ENCODE measurements at regions not wholly inside any gene's neighbourhood (a gene's known extent, or its start where the extent isn't known, plus 50 kb on each side); places are given as distances from the start of the nearest gene placed in this dataset.
"Not testable (repeated sequence)": the region's sequence is repeated elsewhere in the genome, so short reads cannot be mapped to it uniquely, and the experiment has no call there.

- Histone ChIP-seq H3K36me3 (ENCODE audit: low read length) (no peaks in the 10 kb centered on the region), H3K9ac (ENCODE audit: low read length) (no peak overlapping the region), H3K27me3 (ENCODE audit: low read length) (no peaks in the 10 kb centered on the region), H3K9me2 (replicated peaks; ENCODE audit: insufficient read depth, low read length) (no peaks in the 10 kb centered on the region), H2AFZ (ENCODE audit: low read depth, low read length, severe bottlenecking) (no peak overlapping the region), H4K20me1 (ENCODE audit: low read depth, low read length) (no peaks in the 10 kb centered on the region), H3K4me2 (ENCODE audit: low read depth, low read length, poor library complexity, severe bottlenecking) (no peak overlapping the region), H3K27ac (ENCODE audit: low read depth, low read length) (no peak overlapping the region), H3K9me3 (ENCODE audit: insufficient read depth, low read length) (no peaks in the 10 kb centered on the region), H3F3A (ENCODE audit: insufficient read depth) (no peaks in the 10 kb centered on the region), H3K4me3 (ENCODE audit: insufficient read depth, low read length, poor library complexity, severe bottlenecking) (no peak overlapping the region), H3K79me2 (ENCODE audit: insufficient read depth, low read length) (no peaks in the 10 kb centered on the region)
- TF ChIP-seq, protein P1, sequence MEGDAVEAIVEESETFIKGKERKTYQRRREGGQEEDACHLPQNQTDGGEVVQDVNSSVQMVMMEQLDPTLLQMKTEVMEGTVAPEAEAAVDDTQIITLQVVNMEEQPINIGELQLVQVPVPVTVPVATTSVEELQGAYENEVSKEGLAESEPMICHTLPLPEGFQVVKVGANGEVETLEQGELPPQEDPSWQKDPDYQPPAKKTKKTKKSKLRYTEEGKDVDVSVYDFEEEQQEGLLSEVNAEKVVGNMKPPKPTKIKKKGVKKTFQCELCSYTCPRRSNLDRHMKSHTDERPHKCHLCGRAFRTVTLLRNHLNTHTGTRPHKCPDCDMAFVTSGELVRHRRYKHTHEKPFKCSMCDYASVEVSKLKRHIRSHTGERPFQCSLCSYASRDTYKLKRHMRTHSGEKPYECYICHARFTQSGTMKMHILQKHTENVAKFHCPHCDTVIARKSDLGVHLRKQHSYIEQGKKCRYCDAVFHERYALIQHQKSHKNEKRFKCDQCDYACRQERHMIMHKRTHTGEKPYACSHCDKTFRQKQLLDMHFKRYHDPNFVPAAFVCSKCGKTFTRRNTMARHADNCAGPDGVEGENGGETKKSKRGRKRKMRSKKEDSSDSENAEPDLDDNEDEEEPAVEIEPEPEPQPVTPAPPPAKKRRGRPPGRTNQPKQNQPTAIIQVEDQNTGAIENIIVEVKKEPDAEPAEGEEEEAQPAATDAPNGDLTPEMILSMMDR (IDR thresholded peaks at IDR 0.05; ENCODE audit: insufficient read depth, low read length, poor library complexity, severe bottlenecking): no peak
- no peak for TF ChIP-seq EZH2phosphoT487 (conservative IDR thresholded peaks at IDR 0.05; ENCODE audit: low read length)
Measured at GRCh38 chr10:53331460-53331859, 558.9 kb upstream of the MBL2 start.

DNA sequence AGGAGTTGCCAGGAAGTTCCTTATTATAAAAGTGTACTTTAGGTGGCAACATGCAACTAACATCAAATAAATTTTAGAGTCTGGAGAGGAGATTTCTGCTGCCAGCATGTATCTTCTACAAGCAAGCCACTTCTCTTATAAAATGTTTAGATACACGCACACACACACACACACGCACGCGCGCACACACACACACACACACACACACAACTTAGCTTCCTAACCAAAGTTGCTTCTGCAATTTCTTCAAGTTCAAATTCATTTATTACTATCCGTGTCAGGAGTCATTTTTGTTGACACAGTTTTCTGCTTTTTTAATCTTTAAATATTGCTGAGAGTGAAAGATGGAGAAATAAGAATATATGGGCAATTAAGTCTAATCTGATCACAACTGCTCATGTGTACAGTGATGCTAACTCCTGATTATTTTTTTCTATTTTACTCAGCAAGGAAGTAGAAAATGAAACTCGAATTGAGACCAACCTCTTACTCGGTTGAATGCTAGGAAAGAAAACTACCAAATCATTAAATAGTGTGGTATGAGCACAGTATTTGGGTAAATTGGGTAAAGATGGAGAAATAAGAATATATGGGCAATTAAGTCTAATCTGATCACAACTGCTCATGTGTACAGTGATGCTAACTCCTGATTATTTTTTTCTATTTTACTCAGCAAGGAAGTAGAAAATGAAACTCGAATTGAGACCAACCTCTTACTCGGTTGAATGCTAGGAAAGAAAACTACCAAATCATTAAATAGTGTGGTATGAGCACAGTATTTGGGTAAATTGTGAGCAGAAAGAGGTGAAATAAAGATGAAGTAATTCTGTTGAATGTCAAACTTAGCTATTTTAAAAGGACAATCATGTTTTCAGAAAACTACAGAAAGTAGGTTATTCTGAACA is 554.1 kb upstream of the MBL2 start:
- H3K27ac ChIP-seq (ENCODE audit: low read depth, low read length); H3K79me2 ChIP-seq (ENCODE audit: insufficient read depth, low read length); H3K9me2 ChIP-seq (replicated peaks; ENCODE audit: insufficient read depth, low read length); H3F3A ChIP-seq (ENCODE audit: insufficient read depth); H2AFZ ChIP-seq (ENCODE audit: low read depth, low read length, severe bottlenecking); H3K9ac ChIP-seq (ENCODE audit: low read length); H3K36me3 ChIP-seq (ENCODE audit: low read length); H3K4me3 ChIP-seq (ENCODE audit: insufficient read depth, low read length, poor library complexity, severe bottlenecking); H3K27me3 ChIP-seq (ENCODE audit: low read length); H3K9me3 ChIP-seq (ENCODE audit: insufficient read depth, low read length); H3K4me2 ChIP-seq (ENCODE audit: low read depth, low read length, poor library complexity, severe bottlenecking); H4K20me1 ChIP-seq (ENCODE audit: low read depth, low read length): not testable (repeated sequence)

DNA sequence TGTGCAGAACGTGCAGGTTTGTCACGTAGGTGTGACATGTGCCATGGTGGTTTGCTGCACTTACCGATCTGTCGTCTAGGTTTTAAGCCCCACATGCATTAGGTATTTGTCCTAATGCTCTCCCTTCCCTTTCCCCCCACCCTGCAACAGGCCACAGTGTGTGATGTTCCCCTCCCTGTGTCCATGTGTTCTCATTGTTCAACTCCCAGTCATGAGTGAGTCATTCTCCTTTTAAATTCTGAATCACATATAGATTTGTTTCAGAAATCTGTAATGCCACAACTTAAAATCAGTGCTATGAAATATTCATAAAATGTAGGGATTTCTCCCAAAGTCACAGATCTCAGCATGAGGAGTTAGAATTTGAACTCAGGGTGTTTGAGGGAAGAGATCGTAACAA is 552.5 kb upstream of the MBL2 start:
- Histone ChIP-seq H3K36me3 (ENCODE audit: low read length) (no peaks in the 10 kb centered on the region), H3K4me3 (ENCODE audit: insufficient read depth, low read length, poor library complexity, severe bottlenecking) (no peak overlapping the region), H2AFZ (ENCODE audit: low read depth, low read length, severe bottlenecking) (no peak overlapping the region), H3F3A (ENCODE audit: insufficient read depth) (no peaks in the 10 kb centered on the region), H3K9me2 (replicated peaks; ENCODE audit: insufficient read depth, low read length) (no peaks in the 10 kb centered on the region), H3K27me3 (ENCODE audit: low read length) (no peaks in the 10 kb centered on the region), H3K27ac (ENCODE audit: low read depth, low read length) (no peak overlapping the region), H4K20me1 (ENCODE audit: low read depth, low read length) (no peaks in the 10 kb centered on the region), H3K4me2 (ENCODE audit: low read depth, low read length, poor library complexity, severe bottlenecking) (no peak overlapping the region), H3K9ac (ENCODE audit: low read length) (no peak overlapping the region), H3K79me2 (ENCODE audit: insufficient read depth, low read length) (no peaks in the 10 kb centered on the region), H3K9me3 (ENCODE audit: insufficient read depth, low read length) (no peaks in the 10 kb centered on the region)
- TF ChIP-seq EZH2phosphoT487 (conservative IDR thresholded peaks at IDR 0.05; ENCODE audit: low read length): no peak
- TF ChIP-seq, protein P1 (IDR thresholded peaks at IDR 0.05; ENCODE audit: insufficient read depth, low read length, poor library complexity, severe bottlenecking): no peak

- Histone ChIP-seq H3K4me2 (ENCODE audit: low read depth, low read length, poor library complexity, severe bottlenecking) (no peak overlapping the region), H4K20me1 (ENCODE audit: low read depth, low read length) (no peaks in the 10 kb centered on the region), H3K9me3 (ENCODE audit: insufficient read depth, low read length) (no peaks in the 10 kb centered on the region), H3F3A (ENCODE audit: insufficient read depth) (no peaks in the 10 kb centered on the region), H3K27me3 (ENCODE audit: low read length) (no peaks in the 10 kb centered on the region), H2AFZ (ENCODE audit: low read depth, low read length, severe bottlenecking) (no peak overlapping the region), H3K9me2 (replicated peaks; ENCODE audit: insufficient read depth, low read length) (no peaks in the 10 kb centered on the region), H3K79me2 (ENCODE audit: insufficient read depth, low read length) (no peaks in the 10 kb centered on the region), H3K36me3 (ENCODE audit: low read length) (no peaks in the 10 kb centered on the region), H3K27ac (ENCODE audit: low read depth, low read length) (no peak overlapping the region), H3K9ac (ENCODE audit: low read length) (no peak overlapping the region), H3K4me3 (ENCODE audit: insufficient read depth, low read length, poor library complexity, severe bottlenecking) (no peak overlapping the region)
- TF ChIP-seq EZH2phosphoT487 (conservative IDR thresholded peaks at IDR 0.05; ENCODE audit: low read length): no peak
- TF ChIP-seq, protein P1 (IDR thresholded peaks at IDR 0.05; ENCODE audit: insufficient read depth, low read length, poor library complexity, severe bottlenecking): no peak
Measured at GRCh38 chr10:53315709-53316108, 543.1 kb upstream of the MBL2 start.

All from SU-DHL-6 (cell line).